ENCODE measurements at regions not wholly inside any gene's neighbourhood (a gene's known extent, or its start where the extent isn't known, plus 50 kb on each side); places are given as distances from the start of the nearest gene placed in this dataset.

DNA sequence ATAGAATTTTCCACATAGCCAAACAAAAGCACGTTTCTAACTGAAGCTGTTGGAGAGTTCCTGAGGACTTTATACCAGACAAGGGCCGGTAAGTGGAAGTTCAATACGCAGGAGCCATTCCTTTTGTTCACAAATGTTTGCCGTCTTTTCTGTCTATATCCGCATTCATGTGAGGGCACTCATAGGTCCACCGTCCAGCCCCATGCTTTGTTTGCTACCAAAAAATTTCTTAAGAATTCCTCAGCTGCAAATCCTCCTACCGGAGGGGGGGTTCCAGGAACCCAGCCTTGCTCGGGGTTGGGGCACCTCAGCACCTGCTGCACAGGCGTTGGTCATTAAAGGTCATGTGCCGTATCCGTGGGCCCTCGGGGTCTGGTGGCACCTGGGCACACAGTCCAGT lies 276.8 kb downstream of the SEC14L1 start:
- TF ChIP-seq POLR2A (IDR thresholded peaks at IDR 0.05; ENCODE audit: low read depth) (no peak), EP300 (IDR thresholded peaks at IDR 0.05) (no peak)
